HL-60/S4 treated with retinoic acid at 250 ng/mL for 4 days and 3 days (cell line): ENCODE measurements at regions not wholly inside any gene's neighbourhood (a gene's known extent, or its start where the extent isn't known, plus 50 kb on each side); places are given as distances from the start of the nearest gene placed in this dataset.
"Not testable (repeated sequence)": the region's sequence is repeated elsewhere in the genome, so short reads cannot be mapped to it uniquely, and the experiment has no call there.

Experiments used
- in situ Hi-C: fragments of 300-500 bp; cut with MboI; formaldehyde crosslinking; loops from 2 replicates; pipeline ENCODE4 v1.7.0; 2022; ENCODE audit warnings: low sequenced_read_pairs

- in situ Hi-C loops, result no loop called here
Measured at GRCh38 chr4:138805736-138806135, 209.8 kb upstream of the NOCT start.

GRCh38 chr4:138804711-138805110 is 210.9 kb upstream of the NOCT start:
- in situ Hi-C loops, result no loop called here

GRCh38 chr4:138803051-138803450 is 212.5 kb upstream of the NOCT start:
- in situ Hi-C loops, result no loop called here

- in situ Hi-C loops, result no loop called here
Measured at GRCh38 chr4:138802499-138802898, 213.1 kb upstream of the NOCT start.

GRCh38 chr4:138800421-138800820 is 215.2 kb upstream of the NOCT start:
- in situ Hi-C loops, result no loop called here

GRCh38 chr4:138798404-138798803 is 217.2 kb upstream of the NOCT start:
- in situ Hi-C loops, result no loop called here

- in situ Hi-C loops, result no loop called here
Measured at GRCh38 chr4:138797646-138798045, 217.9 kb upstream of the NOCT start.

GRCh38 chr4:138796761-138797160 is 218.8 kb upstream of the NOCT start:
- in situ Hi-C loops, result no loop called here

- in situ Hi-C loops, result no loop called here
Measured at GRCh38 chr4:138790706-138791340, 224.8 kb upstream of the NOCT start.

- in situ Hi-C loops, result no loop called here
Measured at GRCh38 chr4:138789796-138790195, 225.8 kb upstream of the NOCT start.

GRCh38 chr4:138788857-138789256 is 226.7 kb upstream of the NOCT start:
- in situ Hi-C loops, result no loop called here

- in situ Hi-C loops, result no loop called here
Measured at GRCh38 chr4:138788267-138788790, 227.3 kb upstream of the NOCT start.

- in situ Hi-C loops, result not testable (repeated sequence)
Measured at GRCh38 chr4:138779761-138780160, 235.8 kb upstream of the NOCT start.

GRCh38 chr4:138775890-138776289 is 239.7 kb upstream of the NOCT start:
- in situ Hi-C loops, result no loop called here

GRCh38 chr4:138775489-138775888 is 240.1 kb upstream of the NOCT start:
- in situ Hi-C loops, result no loop called here

GRCh38 chr4:138774940-138775339 is 240.6 kb upstream of the NOCT start:
- in situ Hi-C loops, result no loop called here

GRCh38 chr4:138774125-138774524 is 241.5 kb upstream of the NOCT start:
- in situ Hi-C loops, result not testable (repeated sequence)

GRCh38 chr4:138773321-138773720 is 242.3 kb upstream of the NOCT start:
- in situ Hi-C loops, result no loop called here

GRCh38 chr4:138772366-138772765 is 243.2 kb upstream of the NOCT start:
- in situ Hi-C loops, result no loop called here

- in situ Hi-C loops, result no loop called here
Measured at GRCh38 chr4:138770818-138771217, 244.8 kb upstream of the NOCT start.

GRCh38 chr4:138766332-138766731 is 249.2 kb upstream of the NOCT start:
- in situ Hi-C loops, result no loop called here

GRCh38 chr4:138765442-138765841 is 250.1 kb upstream of the NOCT start:
- in situ Hi-C loops, result no loop called here

- in situ Hi-C loops, result no loop called here
Measured at GRCh38 chr4:138761638-138762220, 253.9 kb upstream of the NOCT start.
